PFSK-1 (cell line): ENCODE measurements at regions not wholly inside any gene's neighbourhood (a gene's known extent, or its start where the extent isn't known, plus 50 kb on each side); places are given as distances from the start of the nearest gene placed in this dataset.

Experiments
- POLR2AphosphoS5 ChIP-seq: IDR thresholded peaks from 2 replicates; pipeline ENCODE4 v1.6.1; 2012; ENCODE audit warnings: low read depth, mild to moderate bottlenecking, control low read depth, low read length, moderate library complexity
- SIN3A ChIP-seq: IDR thresholded peaks from 2 replicates; pipeline ENCODE4 v1.6.1; 2012; ENCODE audit warnings: mild to moderate bottlenecking, low read length, moderate library complexity, borderline replicate concordance; ENCODE audit not compliant: insufficient read depth
- TF ChIP-seq, protein P1 (sequence below), 2 experiments: IDR thresholded peaks; 2 replicates each; pipeline versions ENCODE4 v1.6.1 to v1.8.0; 2011 to 2012; ENCODE audit warnings: low read depth in 2 of 2, low read length in 2 of 2, control low read depth in 1 of 2, inconsistent platforms in 1 of 2, mild to moderate bottlenecking in 1 of 2, moderate library complexity in 1 of 2; ENCODE audit not compliant: insufficient read depth in 1 of 2

GRCh38 chr2:188810586-188810985 is 163.6 kb upstream of the COL3A1 start:
- TF ChIP-seq, protein P1, sequence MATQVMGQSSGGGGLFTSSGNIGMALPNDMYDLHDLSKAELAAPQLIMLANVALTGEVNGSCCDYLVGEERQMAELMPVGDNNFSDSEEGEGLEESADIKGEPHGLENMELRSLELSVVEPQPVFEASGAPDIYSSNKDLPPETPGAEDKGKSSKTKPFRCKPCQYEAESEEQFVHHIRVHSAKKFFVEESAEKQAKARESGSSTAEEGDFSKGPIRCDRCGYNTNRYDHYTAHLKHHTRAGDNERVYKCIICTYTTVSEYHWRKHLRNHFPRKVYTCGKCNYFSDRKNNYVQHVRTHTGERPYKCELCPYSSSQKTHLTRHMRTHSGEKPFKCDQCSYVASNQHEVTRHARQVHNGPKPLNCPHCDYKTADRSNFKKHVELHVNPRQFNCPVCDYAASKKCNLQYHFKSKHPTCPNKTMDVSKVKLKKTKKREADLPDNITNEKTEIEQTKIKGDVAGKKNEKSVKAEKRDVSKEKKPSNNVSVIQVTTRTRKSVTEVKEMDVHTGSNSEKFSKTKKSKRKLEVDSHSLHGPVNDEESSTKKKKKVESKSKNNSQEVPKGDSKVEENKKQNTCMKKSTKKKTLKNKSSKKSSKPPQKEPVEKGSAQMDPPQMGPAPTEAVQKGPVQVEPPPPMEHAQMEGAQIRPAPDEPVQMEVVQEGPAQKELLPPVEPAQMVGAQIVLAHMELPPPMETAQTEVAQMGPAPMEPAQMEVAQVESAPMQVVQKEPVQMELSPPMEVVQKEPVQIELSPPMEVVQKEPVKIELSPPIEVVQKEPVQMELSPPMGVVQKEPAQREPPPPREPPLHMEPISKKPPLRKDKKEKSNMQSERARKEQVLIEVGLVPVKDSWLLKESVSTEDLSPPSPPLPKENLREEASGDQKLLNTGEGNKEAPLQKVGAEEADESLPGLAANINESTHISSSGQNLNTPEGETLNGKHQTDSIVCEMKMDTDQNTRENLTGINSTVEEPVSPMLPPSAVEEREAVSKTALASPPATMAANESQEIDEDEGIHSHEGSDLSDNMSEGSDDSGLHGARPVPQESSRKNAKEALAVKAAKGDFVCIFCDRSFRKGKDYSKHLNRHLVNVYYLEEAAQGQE (IDR thresholded peaks at IDR 0.05; ENCODE audit: insufficient read depth in 1 of 2, low read depth in 2 of 2, low read length in 2 of 2) = no peak
- TF ChIP-seq POLR2AphosphoS5 = no peak
- no peak for TF ChIP-seq SIN3A
